ENCODE measurements at regions not wholly inside any gene's neighbourhood (a gene's known extent, or its start where the extent isn't known, plus 50 kb on each side); places are given as distances from the start of the nearest gene placed in this dataset.

DNA sequence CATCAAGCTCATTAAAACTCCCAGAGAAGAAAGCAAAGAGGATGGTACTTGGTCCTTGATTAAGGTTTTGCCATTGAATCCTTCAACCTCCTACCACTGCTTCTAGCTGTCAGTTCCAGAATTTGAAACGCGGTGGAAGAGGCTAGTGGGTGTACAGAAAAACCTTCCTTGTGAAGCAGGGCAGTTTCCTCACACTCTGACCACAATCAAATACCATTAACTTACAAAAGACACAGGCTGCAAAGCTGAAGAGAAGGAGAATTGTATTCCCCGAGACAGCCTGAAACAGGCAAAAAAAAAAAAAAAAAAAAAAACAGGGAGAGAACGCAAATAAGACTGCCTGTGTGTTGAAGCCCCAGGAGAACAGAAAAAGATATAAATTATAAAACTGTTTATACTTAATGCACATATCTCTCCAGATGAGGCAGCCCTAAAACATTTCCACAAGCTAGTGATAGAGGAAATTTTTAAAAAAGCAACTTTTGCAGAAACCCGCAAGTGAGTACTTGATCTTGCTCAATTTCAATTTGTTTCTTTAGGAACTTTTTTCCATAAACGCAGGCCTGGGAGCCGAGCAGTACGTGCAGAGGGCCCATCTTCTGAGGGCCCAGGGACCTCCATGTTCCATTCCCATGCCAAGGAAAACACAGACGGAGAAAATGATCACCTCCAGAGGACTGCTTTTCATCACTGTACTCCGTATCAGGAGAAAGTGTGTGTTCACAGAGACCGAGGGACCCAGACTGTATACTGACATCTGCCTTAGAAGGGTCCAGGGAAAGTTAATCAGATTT is 218.7 kb upstream of the BLID start:
- TF ChIP-seq POLR2A (IDR thresholded peaks at IDR 0.05; ENCODE audit: extremely low read depth, insufficient read length), result no peak
- TF ChIP-seq, protein P1, sequence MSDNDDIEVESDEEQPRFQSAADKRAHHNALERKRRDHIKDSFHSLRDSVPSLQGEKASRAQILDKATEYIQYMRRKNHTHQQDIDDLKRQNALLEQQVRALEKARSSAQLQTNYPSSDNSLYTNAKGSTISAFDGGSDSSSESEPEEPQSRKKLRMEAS (IDR thresholded peaks at IDR 0.05; ENCODE audit: low read depth, low read length), result no peak
- TF ChIP-seq, protein P2, sequence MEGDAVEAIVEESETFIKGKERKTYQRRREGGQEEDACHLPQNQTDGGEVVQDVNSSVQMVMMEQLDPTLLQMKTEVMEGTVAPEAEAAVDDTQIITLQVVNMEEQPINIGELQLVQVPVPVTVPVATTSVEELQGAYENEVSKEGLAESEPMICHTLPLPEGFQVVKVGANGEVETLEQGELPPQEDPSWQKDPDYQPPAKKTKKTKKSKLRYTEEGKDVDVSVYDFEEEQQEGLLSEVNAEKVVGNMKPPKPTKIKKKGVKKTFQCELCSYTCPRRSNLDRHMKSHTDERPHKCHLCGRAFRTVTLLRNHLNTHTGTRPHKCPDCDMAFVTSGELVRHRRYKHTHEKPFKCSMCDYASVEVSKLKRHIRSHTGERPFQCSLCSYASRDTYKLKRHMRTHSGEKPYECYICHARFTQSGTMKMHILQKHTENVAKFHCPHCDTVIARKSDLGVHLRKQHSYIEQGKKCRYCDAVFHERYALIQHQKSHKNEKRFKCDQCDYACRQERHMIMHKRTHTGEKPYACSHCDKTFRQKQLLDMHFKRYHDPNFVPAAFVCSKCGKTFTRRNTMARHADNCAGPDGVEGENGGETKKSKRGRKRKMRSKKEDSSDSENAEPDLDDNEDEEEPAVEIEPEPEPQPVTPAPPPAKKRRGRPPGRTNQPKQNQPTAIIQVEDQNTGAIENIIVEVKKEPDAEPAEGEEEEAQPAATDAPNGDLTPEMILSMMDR (IDR thresholded peaks at IDR 0.05; ENCODE audit: low read depth, low read length), result no peak
- no peak for TF ChIP-seq MYC (IDR thresholded peaks at IDR 0.05; ENCODE audit: low read depth, low read length)
